NB4 (cell line): ENCODE measurements at regions not wholly inside any gene's neighbourhood (a gene's known extent, or its start where the extent isn't known, plus 50 kb on each side); places are given as distances from the start of the nearest gene placed in this dataset.

ENCODE experiments used
- CTCF ChIP-seq: IDR thresholded peaks from one replicate; pipeline ENCODE4 v1.5.1; 2012; ENCODE audit warnings: low read depth, low read length
- MAX ChIP-seq: IDR thresholded peaks from 2 replicates; pipeline ENCODE4 v1.6.1; 2011; ENCODE audit warnings: low read depth, low read length
- MYC ChIP-seq: IDR thresholded peaks from 2 replicates; pipeline ENCODE4 v1.6.1; 2011; ENCODE audit warnings: low read depth, low read length
- POLR2A ChIP-seq: IDR thresholded peaks from 2 replicates; pipeline ENCODE4 v1.6.1; 2011; ENCODE audit warnings: mild to moderate bottlenecking; ENCODE audit not compliant: insufficient read length; ENCODE audit errors: extremely low read depth

GRCh38 chr10:124265391-124265745 lies 153.4 kb downstream of the OAT start:
- TF ChIP-seq CTCF (no peak), MAX (no peak), POLR2A (no peak), MYC (no peak)
